ENCODE measurements at regions not wholly inside any gene's neighbourhood (a gene's known extent, or its start where the extent isn't known, plus 50 kb on each side); places are given as distances from the start of the nearest gene placed in this dataset.

- no peak for TF ChIP-seq ZSCAN32 (CRISPR knock-in tag; IDR thresholded peaks at IDR 0.05)
- no peak for TF ChIP-seq POLR2A (conservative IDR thresholded peaks at IDR 0.05)
- TF ChIP-seq RUNX1 (IDR thresholded peaks at IDR 0.05; ENCODE audit: low read depth): no peak
- no peak for TF ChIP-seq CTCF (IDR thresholded peaks at IDR 0.05 in 2 of 3, conservative IDR thresholded peaks at IDR 0.05 in 1 of 3; ENCODE audit: insufficient read depth in 2 of 3, low read depth in 1 of 3, low read length in 3 of 3)
- TF ChIP-seq NBN (IDR thresholded peaks at IDR 0.05; ENCODE audit: low read depth): no peak
- TF ChIP-seq CUX1 (CRISPR knock-in tag; IDR thresholded peaks at IDR 0.05): no peak
- TF ChIP-seq ZNF512 (tag; IDR thresholded peaks at IDR 0.05): no peak
- TF ChIP-seq ATF7 (IDR thresholded peaks at IDR 0.05): no peak
- no peak for TF ChIP-seq CHD2 (IDR thresholded peaks at IDR 0.05; ENCODE audit: low read depth, low read length)
Measured at GRCh38 chr13:40328091-40328490, 338.4 kb downstream of the FOXO1 start.
